Stimulated activated CD4-positive, alpha-beta T cell treated with anti-CD3 and anti-CD28 coated beads, Interleukin-12 subunit alpha, Interleukin-12 subunit beta, amount 100 ng/mL, for 24 hours (primary cell): ENCODE measurements at regions not wholly inside any gene's neighbourhood (a gene's known extent, or its start where the extent isn't known, plus 50 kb on each side); places are given as distances from the start of the nearest gene placed in this dataset.
"Not testable (repeated sequence)": the region's sequence is repeated elsewhere in the genome, so short reads cannot be mapped to it uniquely, and the experiment has no call there.

Experiments
- DNase-seq, 2 experiments: peaks; one replicate each; pipeline ENCODE4 v3.0.0-alpha.2; 2020; ENCODE audit warnings: low read depth in 2 of 2

DNA sequence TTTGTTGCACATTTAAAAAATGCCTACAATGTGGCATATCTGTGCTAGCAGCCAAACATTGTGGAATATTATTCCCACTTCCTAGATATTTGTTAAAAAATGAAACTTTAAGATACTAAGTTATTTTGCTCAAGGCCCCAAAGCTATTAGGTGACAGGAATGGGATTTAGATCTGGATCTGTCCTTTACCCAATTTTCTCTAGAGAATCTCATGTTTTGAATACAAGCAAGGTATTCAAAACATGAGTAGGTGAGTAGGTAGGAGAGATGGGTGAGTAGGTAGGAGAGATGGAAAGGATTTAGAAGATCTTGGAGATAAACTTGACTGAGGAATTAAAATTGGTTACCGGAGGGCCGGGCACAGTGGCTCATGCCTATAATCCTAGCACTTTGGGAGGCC is 61.2 kb upstream of the AKIRIN2 start:
- DNase-seq = no peak

DNA sequence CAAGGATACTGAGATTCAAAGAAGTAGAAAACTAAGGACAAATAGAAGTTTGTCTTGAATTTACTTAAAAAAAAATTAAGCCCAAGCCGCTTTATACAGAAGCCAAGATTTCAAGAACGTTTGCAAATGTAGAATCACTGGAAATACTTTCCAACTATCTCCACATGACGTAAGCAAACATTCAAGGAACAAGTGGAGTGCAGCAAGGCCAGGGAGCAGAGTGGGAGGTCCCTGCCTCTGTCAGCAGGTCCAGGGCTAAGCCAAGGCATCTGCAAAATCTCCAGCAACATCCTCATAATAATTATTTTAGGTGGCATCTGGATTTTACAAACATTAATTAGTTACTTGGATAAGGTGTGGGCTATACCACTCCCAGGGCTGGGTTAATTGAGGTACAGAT is 60.1 kb upstream of the AKIRIN2 start:
- no peak for DNase-seq

DNA sequence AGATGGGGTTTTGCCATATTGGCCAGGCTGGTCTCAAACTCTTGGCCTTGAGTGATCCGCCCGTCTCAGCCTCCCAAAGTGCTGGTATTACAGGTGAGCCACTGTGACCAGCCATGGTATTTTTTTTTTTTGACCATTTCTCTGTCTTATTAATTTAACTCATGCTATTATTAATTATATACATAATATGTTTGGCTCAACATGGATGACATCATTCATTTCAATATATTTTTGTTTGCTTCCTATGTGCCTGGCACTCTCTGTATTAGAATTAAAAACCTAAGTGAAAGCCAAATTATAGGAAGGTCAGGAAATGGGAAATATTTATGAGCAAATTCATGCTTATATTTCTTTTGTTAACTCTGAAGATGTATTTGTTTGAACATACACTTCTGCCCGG is 55.8 kb upstream of the AKIRIN2 start:
- DNase-seq = no peak

DNA sequence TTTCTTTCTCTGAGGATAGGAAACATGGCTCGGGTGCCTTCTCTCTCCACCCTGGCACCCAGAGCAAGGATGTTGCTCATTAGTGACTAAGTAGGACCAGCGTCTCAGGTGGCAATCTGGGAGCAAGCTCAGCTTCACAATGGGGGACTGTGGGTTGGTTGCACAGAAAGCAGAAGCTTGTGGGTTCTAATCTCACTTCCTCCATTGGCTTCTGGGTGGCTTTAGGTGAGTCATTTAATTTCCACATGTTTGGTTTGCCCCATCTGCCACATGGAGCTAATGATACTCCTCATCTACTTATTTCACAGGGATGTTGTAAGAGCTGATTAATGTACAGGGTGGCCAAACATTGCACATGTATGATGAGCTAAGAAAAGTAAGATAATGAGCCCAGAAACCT is 54.8 kb upstream of the AKIRIN2 start:
- peak; percentile 4 to 39 for DNase-seq

DNA sequence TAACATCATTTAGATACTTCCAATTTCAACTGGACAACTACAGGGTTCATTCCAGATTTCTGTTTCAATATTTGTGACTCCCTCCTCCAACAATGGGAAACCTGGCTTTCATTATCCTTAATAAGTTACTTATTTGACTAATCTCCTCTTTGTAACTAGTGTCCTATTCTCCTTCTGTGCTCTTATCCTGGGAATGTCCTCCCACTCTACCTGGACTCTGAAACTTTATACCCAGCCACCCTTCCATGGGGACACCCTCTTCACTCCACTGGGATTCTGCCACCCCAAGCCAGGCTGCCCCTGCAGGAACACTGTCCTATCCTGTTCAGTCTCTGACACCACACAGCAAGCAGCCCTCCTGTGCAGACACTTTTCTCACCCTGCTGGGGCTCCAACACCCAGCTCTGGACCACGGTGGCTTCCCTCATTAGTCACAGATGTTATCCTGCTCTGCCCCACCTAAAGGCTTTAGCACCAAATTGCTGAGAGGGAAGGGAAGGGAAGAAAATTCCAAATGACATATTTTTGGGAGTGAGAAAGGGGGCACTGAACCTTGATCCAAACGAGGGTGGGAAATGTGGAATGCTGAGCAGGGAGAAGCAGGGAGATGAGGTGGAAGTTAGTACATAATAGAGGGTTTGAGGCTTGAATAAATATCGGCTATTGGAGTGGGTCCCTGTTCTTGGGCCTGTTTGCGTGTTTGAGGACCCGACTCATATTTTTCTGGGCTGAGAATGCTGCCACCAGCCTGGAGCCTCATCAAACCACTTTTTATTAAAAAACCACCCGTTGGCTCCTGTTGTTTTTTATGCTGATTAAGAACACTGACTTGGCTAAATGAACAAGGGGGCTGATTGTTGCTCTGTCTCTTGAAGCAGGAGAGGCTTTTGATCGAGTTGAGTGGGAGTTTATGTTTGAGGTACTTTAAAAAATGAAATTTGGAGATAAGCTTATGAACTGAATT is 54.0 kb upstream of the AKIRIN2 start:
- no peak for DNase-seq

DNA sequence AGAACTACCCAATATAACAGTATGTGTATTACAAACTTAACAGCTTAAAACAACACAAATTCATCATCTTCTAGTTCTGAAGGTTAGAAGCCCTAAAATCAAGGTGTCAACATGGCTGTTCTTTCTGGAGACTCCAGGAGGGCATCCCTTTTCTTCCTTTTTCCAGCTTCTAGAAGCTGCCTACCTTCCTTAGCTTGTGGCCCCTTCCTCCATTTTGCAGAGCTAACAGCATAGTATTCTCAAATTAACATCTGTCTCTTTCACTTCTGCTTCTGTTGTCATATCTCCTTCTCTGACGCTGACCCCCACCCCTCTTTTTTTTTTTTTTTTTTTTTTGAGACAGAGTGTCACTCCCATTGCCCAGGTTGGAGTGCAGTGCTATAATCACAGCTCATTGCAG is 52.8 kb upstream of the AKIRIN2 start:
- DNase-seq = no peak

DNA sequence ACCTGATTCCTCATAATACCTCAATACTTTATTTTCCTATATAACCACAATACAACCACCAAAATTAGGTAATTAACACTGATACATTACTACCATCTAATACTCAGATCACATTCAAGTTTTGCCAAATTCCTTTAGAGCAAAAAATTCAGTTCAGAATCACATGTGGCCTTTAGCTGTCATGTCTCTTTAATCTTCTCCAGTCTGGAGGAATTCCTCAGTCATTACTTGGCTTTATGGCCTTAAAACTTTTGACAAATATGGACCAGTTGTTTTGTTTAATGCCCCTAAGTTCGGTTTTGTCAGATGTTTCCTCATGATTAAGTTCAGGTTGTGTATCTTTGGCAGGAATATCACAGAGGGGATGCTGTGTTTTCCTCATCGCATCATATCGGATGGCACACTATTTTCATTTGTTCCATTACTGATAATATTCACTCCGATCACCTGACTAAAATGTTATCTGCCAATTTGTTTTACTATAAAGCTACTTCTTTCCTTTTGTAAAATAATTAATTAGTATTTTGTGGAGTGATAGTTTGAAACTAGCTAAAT is 51.2 kb upstream of the AKIRIN2 start:
- DNase-seq = no peak

DNA sequence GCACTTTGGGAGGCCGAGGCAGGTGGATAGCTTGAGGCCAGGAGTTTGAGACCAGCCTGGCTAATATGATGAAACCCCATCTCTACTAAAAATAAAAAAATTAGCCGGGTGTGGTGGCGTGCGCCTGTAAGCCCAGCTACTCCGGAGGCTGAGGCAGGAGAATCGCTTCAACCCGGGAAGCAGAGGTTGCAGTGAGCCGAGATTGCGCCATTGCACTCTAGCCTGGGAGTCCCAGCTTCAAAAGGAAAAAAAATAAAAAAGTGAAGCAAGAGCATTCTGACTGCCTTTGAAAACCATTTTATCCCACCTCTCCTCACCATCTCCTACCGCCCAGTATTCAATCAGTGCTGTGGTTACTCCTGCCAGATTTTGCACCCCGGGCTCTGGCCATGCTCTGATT is 50.5 kb upstream of the AKIRIN2 start:
- not testable (repeated sequence) for DNase-seq
